ENCODE measurements at regions not wholly inside any gene's neighbourhood (a gene's known extent, or its start where the extent isn't known, plus 50 kb on each side); places are given as distances from the start of the nearest gene placed in this dataset.

DNA sequence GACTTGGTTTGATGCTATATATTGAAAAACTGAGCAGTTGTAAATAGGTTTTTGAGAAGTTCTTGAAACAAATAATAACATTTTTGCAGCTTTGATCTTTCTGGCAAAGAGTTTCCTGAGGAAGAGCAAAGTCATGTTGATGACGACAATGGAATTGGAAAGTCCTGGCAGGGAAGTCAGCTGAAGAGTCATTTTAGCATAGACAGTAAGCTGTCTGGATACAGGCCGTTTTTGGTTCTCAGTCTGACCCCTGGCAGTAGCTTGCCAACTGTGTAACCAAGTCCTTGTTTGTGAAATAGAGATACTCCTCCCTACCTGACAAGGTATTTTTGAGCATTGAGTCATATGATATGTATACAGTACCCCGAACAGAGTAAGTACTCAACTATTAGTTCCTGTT, 193.3 kb downstream of the C11orf91 start:
- TF ChIP-seq, protein P1, sequence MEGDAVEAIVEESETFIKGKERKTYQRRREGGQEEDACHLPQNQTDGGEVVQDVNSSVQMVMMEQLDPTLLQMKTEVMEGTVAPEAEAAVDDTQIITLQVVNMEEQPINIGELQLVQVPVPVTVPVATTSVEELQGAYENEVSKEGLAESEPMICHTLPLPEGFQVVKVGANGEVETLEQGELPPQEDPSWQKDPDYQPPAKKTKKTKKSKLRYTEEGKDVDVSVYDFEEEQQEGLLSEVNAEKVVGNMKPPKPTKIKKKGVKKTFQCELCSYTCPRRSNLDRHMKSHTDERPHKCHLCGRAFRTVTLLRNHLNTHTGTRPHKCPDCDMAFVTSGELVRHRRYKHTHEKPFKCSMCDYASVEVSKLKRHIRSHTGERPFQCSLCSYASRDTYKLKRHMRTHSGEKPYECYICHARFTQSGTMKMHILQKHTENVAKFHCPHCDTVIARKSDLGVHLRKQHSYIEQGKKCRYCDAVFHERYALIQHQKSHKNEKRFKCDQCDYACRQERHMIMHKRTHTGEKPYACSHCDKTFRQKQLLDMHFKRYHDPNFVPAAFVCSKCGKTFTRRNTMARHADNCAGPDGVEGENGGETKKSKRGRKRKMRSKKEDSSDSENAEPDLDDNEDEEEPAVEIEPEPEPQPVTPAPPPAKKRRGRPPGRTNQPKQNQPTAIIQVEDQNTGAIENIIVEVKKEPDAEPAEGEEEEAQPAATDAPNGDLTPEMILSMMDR (IDR thresholded peaks at IDR 0.05) = no peak
- TF ChIP-seq POLR2AphosphoS5 (IDR thresholded peaks at IDR 0.05; ENCODE audit: insufficient read depth in 1 of 2, low read depth in 1 of 2) = no peak

All from vagina (tissue), 2 donors.